ENCODE measurements at regions not wholly inside any gene's neighbourhood (a gene's known extent, or its start where the extent isn't known, plus 50 kb on each side); places are given as distances from the start of the nearest gene placed in this dataset.

GRCh38 chr1:58883888-58884482 lies 100.1 kb upstream of the JUN start:
- TF ChIP-seq CTCF (IDR thresholded peaks at IDR 0.05; ENCODE audit: insufficient read depth, low read length, severe bottlenecking): no peak
- Histone ChIP-seq H3K4me3 (ENCODE audit: low read depth, low read length) (no peak overlapping the region), H3K27me3 (ENCODE audit: control insufficient read depth, insufficient read depth, low read length) (no peaks in the 10 kb centered on the region), H3K36me3 (ENCODE audit: control insufficient read depth, insufficient read depth, low read length) (no peaks in the 10 kb centered on the region)
- FAIRE-seq (no peak), DNase-seq (ENCODE audit: low read depth) (no peak)

- DNase-seq (ENCODE audit: low read depth) (no peak), FAIRE-seq (no peak)
- TF ChIP-seq CTCF (IDR thresholded peaks at IDR 0.05; ENCODE audit: insufficient read depth, low read length, severe bottlenecking): no peak
- Histone ChIP-seq H3K27me3 (ENCODE audit: control insufficient read depth, insufficient read depth, low read length) (no peaks in the 10 kb centered on the region), H3K36me3 (ENCODE audit: control insufficient read depth, insufficient read depth, low read length) (no peaks in the 10 kb centered on the region), H3K4me3 (ENCODE audit: low read depth, low read length) (no peak overlapping the region)
Measured at GRCh38 chr1:58884706-58885661, 101.1 kb upstream of the JUN start.

- no peak for FAIRE-seq
- TF ChIP-seq CTCF (IDR thresholded peaks at IDR 0.05; ENCODE audit: insufficient read depth, low read length, severe bottlenecking): no peak
Measured at GRCh38 chr1:58885998-58886397, 102.2 kb upstream of the JUN start.

GRCh38 chr1:58886611-58887010 lies 102.8 kb upstream of the JUN start:
- FAIRE-seq: no peak

More at GRCh38 chr1:58885998-58886397, 102.2 kb upstream of the JUN start:
- no peak for DNase-seq (ENCODE audit: low read depth)
- Histone ChIP-seq H3K4me3 (ENCODE audit: low read depth, low read length) (no peak overlapping the region), H3K36me3 (ENCODE audit: control insufficient read depth, insufficient read depth, low read length) (no peaks in the 10 kb centered on the region), H3K27me3 (ENCODE audit: control insufficient read depth, insufficient read depth, low read length) (no peaks in the 10 kb centered on the region)

GRCh38 chr1:58887059-58887458 lies 103.2 kb upstream of the JUN start:
- H3K36me3 ChIP-seq (ENCODE audit: control insufficient read depth, insufficient read depth, low read length): no peaks in the 10 kb centered on the region
- no peak for DNase-seq (ENCODE audit: low read depth)
- no peak for TF ChIP-seq CTCF (IDR thresholded peaks at IDR 0.05; ENCODE audit: insufficient read depth, low read length, severe bottlenecking)
- no peak for FAIRE-seq
- no peak overlapping the region for H3K4me3 ChIP-seq (ENCODE audit: low read depth, low read length)
- H3K27me3 ChIP-seq (ENCODE audit: control insufficient read depth, insufficient read depth, low read length): no peaks in the 10 kb centered on the region

More at GRCh38 chr1:58886611-58887010, 102.8 kb upstream of the JUN start:
- TF ChIP-seq CTCF (IDR thresholded peaks at IDR 0.05; ENCODE audit: insufficient read depth, low read length, severe bottlenecking): no peak
- no peaks in the 10 kb centered on the region for H3K36me3 ChIP-seq (ENCODE audit: control insufficient read depth, insufficient read depth, low read length)
- no peaks in the 10 kb centered on the region for H3K27me3 ChIP-seq (ENCODE audit: control insufficient read depth, insufficient read depth, low read length)
- H3K4me3 ChIP-seq (ENCODE audit: low read depth, low read length): no peak overlapping the region
- no peak for DNase-seq (ENCODE audit: low read depth)
